ENCODE measurements at regions not wholly inside any gene's neighbourhood (a gene's known extent, or its start where the extent isn't known, plus 50 kb on each side); places are given as distances from the start of the nearest gene placed in this dataset.

DNA sequence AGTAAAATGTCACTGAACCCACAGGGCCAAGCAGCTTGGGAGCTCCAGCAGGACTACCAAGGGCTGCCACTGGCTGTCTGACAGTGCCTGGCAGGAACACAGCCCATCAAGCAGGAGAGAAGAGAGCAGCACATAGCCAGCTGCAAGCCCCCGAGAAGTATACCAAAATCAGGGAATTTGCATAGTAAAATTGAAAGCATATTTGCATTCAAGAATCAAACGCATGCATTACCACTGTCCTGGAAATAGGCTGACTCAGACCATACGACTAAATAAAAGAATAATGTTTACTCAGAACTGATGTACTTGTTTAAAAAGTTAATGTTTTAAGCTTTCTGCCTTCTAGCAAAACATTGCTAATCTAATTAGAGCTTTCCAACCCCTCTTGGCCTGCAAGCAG, 298.1 kb downstream of the TFAP2B start:
- TF ChIP-seq CREB1 (CRISPR knock-in tag; IDR thresholded peaks at IDR 0.05; ENCODE audit: low read depth) (no peak), JUNB (IDR thresholded peaks at IDR 0.05; ENCODE audit: unreplicated experiment) (no peak), POLR2AphosphoS5 (IDR thresholded peaks at IDR 0.05; ENCODE audit: low read depth) (no peak), EZH2 (IDR thresholded peaks at IDR 0.05; ENCODE audit: low read depth, unreplicated experiment) (no peak), ZNF114 (CRISPR knock-in tag; IDR thresholded peaks at IDR 0.05) (no peak), EZH2phosphoT487 (IDR thresholded peaks at IDR 0.05; ENCODE audit: unreplicated experiment) (no peak)
- TF ChIP-seq, protein P1, sequence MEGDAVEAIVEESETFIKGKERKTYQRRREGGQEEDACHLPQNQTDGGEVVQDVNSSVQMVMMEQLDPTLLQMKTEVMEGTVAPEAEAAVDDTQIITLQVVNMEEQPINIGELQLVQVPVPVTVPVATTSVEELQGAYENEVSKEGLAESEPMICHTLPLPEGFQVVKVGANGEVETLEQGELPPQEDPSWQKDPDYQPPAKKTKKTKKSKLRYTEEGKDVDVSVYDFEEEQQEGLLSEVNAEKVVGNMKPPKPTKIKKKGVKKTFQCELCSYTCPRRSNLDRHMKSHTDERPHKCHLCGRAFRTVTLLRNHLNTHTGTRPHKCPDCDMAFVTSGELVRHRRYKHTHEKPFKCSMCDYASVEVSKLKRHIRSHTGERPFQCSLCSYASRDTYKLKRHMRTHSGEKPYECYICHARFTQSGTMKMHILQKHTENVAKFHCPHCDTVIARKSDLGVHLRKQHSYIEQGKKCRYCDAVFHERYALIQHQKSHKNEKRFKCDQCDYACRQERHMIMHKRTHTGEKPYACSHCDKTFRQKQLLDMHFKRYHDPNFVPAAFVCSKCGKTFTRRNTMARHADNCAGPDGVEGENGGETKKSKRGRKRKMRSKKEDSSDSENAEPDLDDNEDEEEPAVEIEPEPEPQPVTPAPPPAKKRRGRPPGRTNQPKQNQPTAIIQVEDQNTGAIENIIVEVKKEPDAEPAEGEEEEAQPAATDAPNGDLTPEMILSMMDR (conservative IDR thresholded peaks at IDR 0.05; ENCODE audit: low read depth in 2 of 2) = no peak
- TF ChIP-seq, protein P2, sequence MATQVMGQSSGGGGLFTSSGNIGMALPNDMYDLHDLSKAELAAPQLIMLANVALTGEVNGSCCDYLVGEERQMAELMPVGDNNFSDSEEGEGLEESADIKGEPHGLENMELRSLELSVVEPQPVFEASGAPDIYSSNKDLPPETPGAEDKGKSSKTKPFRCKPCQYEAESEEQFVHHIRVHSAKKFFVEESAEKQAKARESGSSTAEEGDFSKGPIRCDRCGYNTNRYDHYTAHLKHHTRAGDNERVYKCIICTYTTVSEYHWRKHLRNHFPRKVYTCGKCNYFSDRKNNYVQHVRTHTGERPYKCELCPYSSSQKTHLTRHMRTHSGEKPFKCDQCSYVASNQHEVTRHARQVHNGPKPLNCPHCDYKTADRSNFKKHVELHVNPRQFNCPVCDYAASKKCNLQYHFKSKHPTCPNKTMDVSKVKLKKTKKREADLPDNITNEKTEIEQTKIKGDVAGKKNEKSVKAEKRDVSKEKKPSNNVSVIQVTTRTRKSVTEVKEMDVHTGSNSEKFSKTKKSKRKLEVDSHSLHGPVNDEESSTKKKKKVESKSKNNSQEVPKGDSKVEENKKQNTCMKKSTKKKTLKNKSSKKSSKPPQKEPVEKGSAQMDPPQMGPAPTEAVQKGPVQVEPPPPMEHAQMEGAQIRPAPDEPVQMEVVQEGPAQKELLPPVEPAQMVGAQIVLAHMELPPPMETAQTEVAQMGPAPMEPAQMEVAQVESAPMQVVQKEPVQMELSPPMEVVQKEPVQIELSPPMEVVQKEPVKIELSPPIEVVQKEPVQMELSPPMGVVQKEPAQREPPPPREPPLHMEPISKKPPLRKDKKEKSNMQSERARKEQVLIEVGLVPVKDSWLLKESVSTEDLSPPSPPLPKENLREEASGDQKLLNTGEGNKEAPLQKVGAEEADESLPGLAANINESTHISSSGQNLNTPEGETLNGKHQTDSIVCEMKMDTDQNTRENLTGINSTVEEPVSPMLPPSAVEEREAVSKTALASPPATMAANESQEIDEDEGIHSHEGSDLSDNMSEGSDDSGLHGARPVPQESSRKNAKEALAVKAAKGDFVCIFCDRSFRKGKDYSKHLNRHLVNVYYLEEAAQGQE (IDR thresholded peaks at IDR 0.05; ENCODE audit: unreplicated experiment) = no peak
